ENCODE measurements at regions not wholly inside any gene's neighbourhood (a gene's known extent, or its start where the extent isn't known, plus 50 kb on each side); places are given as distances from the start of the nearest gene placed in this dataset.

DNA sequence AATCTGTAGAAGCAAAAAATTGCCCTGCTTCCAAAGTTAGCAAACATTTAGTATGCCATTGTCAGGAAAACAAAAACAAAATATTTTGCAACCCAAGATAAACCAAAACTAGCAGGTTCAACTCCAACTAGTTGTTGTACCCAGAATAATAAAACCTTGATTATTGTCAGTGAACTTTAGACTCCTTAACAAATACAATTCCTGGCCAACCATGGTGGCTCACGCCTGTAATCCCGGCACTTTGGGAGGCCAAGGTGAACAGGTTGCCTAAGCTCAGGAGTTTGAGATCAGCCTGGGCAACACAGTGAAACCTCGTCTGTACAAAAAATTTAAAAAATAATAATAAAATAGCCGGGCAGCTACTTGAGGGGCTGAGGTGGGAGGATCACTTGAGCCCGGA lies 53.6 kb upstream of the EPCAM start:
- no peak overlapping the region for H3K27ac ChIP-seq
- no peak overlapping the region for H3K4me2 ChIP-seq
- ChIA-PET POLR2A (ENCODE audit: unreplicated experiment) (no interaction called here), CTCF (no interaction called here)
- no peaks in the 10 kb centered on the region for H4K20me1 ChIP-seq (ENCODE audit: insufficient read depth)
- H3K9me2 ChIP-seq (ENCODE audit: insufficient read depth) = no peaks in the 10 kb centered on the region
- intact Hi-C loops (cut with micrococcal nuclease; ENCODE audit: unreplicated experiment) = no loop called here
- TF ChIP-seq, protein P1, sequence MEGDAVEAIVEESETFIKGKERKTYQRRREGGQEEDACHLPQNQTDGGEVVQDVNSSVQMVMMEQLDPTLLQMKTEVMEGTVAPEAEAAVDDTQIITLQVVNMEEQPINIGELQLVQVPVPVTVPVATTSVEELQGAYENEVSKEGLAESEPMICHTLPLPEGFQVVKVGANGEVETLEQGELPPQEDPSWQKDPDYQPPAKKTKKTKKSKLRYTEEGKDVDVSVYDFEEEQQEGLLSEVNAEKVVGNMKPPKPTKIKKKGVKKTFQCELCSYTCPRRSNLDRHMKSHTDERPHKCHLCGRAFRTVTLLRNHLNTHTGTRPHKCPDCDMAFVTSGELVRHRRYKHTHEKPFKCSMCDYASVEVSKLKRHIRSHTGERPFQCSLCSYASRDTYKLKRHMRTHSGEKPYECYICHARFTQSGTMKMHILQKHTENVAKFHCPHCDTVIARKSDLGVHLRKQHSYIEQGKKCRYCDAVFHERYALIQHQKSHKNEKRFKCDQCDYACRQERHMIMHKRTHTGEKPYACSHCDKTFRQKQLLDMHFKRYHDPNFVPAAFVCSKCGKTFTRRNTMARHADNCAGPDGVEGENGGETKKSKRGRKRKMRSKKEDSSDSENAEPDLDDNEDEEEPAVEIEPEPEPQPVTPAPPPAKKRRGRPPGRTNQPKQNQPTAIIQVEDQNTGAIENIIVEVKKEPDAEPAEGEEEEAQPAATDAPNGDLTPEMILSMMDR (conservative IDR thresholded peaks at IDR 0.05) = no peak
- TF ChIP-seq EZH2 (IDR thresholded peaks at IDR 0.05; ENCODE audit: low read depth) = no peak
- no peak for DNase-seq
- peaks cover 48% of the 10 kb centered on the region for H3K4me1 ChIP-seq (replicated peaks; ENCODE audit: insufficient read depth)
- H3K36me3 ChIP-seq (ENCODE audit: low read depth) = no peaks in the 10 kb centered on the region
- no peak overlapping the region for H3K4me3 ChIP-seq
- no peak overlapping the region for H2AFZ ChIP-seq
- peaks cover 44% of the 10 kb centered on the region for H3F3A ChIP-seq (ENCODE audit: insufficient read depth, low read depth)
- H3K9me3 ChIP-seq (ENCODE audit: insufficient read depth, low read depth) = no peaks in the 10 kb centered on the region
- no peaks in the 10 kb centered on the region for H3K27me3 ChIP-seq (ENCODE audit: insufficient read depth, low read depth)
- H3K79me2 ChIP-seq (ENCODE audit: low read depth) = no peaks in the 10 kb centered on the region
- no TSS peak for BruUV-seq (replicated peaks)

GRCh38 chr2:47313728-47314127 lies 55.4 kb upstream of the EPCAM start:
- BruUV-seq (replicated peaks) = no TSS peak
- POLR2A ChIA-PET (ENCODE audit: unreplicated experiment) = interaction anchor here (0.5 kb wide), 1 partner anchor 156 kb away, joined by 5 read pairs; no protein-coding TSS in a partner anchor
- no peaks in the 10 kb centered on the region for H3K36me3 ChIP-seq (ENCODE audit: low read depth)
- no peak overlapping the region for H3K4me3 ChIP-seq
- TF ChIP-seq, protein P1 (conservative IDR thresholded peaks at IDR 0.05) = no peak
- TF ChIP-seq EZH2 (IDR thresholded peaks at IDR 0.05; ENCODE audit: low read depth) = no peak
- no peaks in the 10 kb centered on the region for H3K27me3 ChIP-seq (ENCODE audit: insufficient read depth, low read depth)
- no peaks in the 10 kb centered on the region for H3K9me2 ChIP-seq (ENCODE audit: insufficient read depth)
- H2AFZ ChIP-seq = no peak overlapping the region
- no peaks in the 10 kb centered on the region for H3K9me3 ChIP-seq (ENCODE audit: insufficient read depth, low read depth)
- no peak for DNase-seq
- intact Hi-C loops (cut with micrococcal nuclease; ENCODE audit: unreplicated experiment) = loop anchor here (5.0 kb wide), 1 partner anchor 116 kb away; no protein-coding TSS in a partner anchor
- peak overlapping the region; percentile 96 for H3K27ac ChIP-seq
- CTCF ChIA-PET = interaction anchor here (0.6 to 1.1 kb wide), 4 partner anchors 32 to 347 kb away, joined by 3 to 7 read pairs (median 3); no protein-coding TSS in a partner anchor
- peaks cover 56% of the 10 kb centered on the region for H3K4me1 ChIP-seq (replicated peaks; ENCODE audit: insufficient read depth)
- H3K4me2 ChIP-seq = peak overlapping the region; percentile 77
- no peaks in the 10 kb centered on the region for H3K79me2 ChIP-seq (ENCODE audit: low read depth)
- H3F3A ChIP-seq (ENCODE audit: insufficient read depth, low read depth) = peaks cover 56% of the 10 kb centered on the region
- H4K20me1 ChIP-seq (ENCODE audit: insufficient read depth) = no peaks in the 10 kb centered on the region

DNA sequence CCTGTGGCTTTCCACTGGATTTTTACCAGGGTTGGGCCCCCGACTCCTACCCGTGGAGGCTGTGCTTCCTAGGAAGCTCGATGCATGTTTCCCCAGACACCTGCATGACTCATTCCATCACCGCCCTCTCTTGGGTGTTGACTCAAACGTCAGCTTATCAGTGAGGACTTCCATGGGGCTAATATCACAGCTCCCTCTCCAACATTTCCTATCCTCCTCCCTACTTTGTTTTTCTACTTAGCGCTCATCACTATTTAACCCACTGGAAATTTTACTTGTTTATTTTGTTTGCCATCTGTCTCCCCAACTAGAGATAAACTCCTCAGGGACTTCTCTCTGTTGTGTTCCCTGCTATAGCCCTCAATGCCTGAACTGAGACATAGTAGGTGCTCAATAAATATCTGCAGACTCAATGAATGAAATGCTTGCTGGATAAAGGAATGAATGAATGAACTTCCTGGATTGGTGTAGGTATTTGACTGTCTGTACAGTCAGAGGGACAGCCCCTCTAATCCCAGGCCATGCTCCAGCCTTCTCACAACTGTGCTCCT lies 55.9 kb upstream of the EPCAM start:
- H2AFZ ChIP-seq = no peak overlapping the region
- intact Hi-C loops (cut with micrococcal nuclease; ENCODE audit: unreplicated experiment) = loop anchor here (5.0 kb wide), 1 partner anchor 116 kb away; no protein-coding TSS in a partner anchor
- peaks cover 57% of the 10 kb centered on the region for H3K4me1 ChIP-seq (replicated peaks; ENCODE audit: insufficient read depth)
- H3K27me3 ChIP-seq (ENCODE audit: insufficient read depth, low read depth) = no peaks in the 10 kb centered on the region
- H3K9me3 ChIP-seq (ENCODE audit: insufficient read depth, low read depth) = no peaks in the 10 kb centered on the region
- no peaks in the 10 kb centered on the region for H3K9me2 ChIP-seq (ENCODE audit: insufficient read depth)
- H3K36me3 ChIP-seq (ENCODE audit: low read depth) = no peaks in the 10 kb centered on the region
- H3K27ac ChIP-seq = peak overlapping the region; percentile 96
- peaks cover 58% of the 10 kb centered on the region for H3F3A ChIP-seq (ENCODE audit: insufficient read depth, low read depth)
- no peaks in the 10 kb centered on the region for H4K20me1 ChIP-seq (ENCODE audit: insufficient read depth)
- ChIA-PET POLR2A (ENCODE audit: unreplicated experiment) (interaction anchor here (0.5 to 0.7 kb wide), 5 partner anchors 15 to 270 kb away, joined by 4 to 8 read pairs (median 6); no protein-coding TSS in a partner anchor), CTCF (interaction anchor here (0.6 to 1.1 kb wide), 6 partner anchors 10 to 347 kb away, joined by 3 to 7 read pairs (median 3); no protein-coding TSS in a partner anchor)
- H3K4me3 ChIP-seq = peak overlapping the region; percentile 20; the same call in 1 of the 2 replicates
- H3K79me2 ChIP-seq (ENCODE audit: low read depth) = no peaks in the 10 kb centered on the region
- TF ChIP-seq, protein P1 (conservative IDR thresholded peaks at IDR 0.05) = no peak
- no peak for TF ChIP-seq EZH2 (IDR thresholded peaks at IDR 0.05; ENCODE audit: low read depth)
- H3K4me2 ChIP-seq = peak overlapping the region; percentile 77
- peak; percentile 67 to 93 for DNase-seq
- BruUV-seq (replicated peaks) = no TSS peak

All from PC-9 (cell line).